ENCODE measurements at regions not wholly inside any gene's neighbourhood (a gene's known extent, or its start where the extent isn't known, plus 50 kb on each side); places are given as distances from the start of the nearest gene placed in this dataset.

GRCh38 chr13:76175961-76176725 is 540.0 kb downstream of the LMO7 start:
- TF ChIP-seq CTCF (IDR thresholded peaks at IDR 0.05) (no peak), EP300 (IDR thresholded peaks at IDR 0.05) (no peak), POLR2AphosphoS5 (IDR thresholded peaks at IDR 0.05) (no peak), POLR2A (IDR thresholded peaks at IDR 0.05; ENCODE audit: low read depth) (no peak)
